ENCODE measurements at regions not wholly inside any gene's neighbourhood (a gene's known extent, or its start where the extent isn't known, plus 50 kb on each side); places are given as distances from the start of the nearest gene placed in this dataset.

- TF ChIP-seq POLR2A (IDR thresholded peaks at IDR 0.05; ENCODE audit: low read length) (no peak), GATA1 (IDR thresholded peaks at IDR 0.05; ENCODE audit: low read depth, low read length) (no peak)
Observed at GRCh38 chr13:40191186-40191980, 475.1 kb downstream of the FOXO1 start.

Measured in erythroblast (primary cell).